Endothelial cell of umbilical vein (primary cell): ENCODE measurements at regions not wholly inside any gene's neighbourhood (a gene's known extent, or its start where the extent isn't known, plus 50 kb on each side); places are given as distances from the start of the nearest gene placed in this dataset.

Experiments
- EZH2 ChIP-seq: IDR thresholded peaks from 2 replicates; pipeline ENCODE4 v1.6.1; 2012; ENCODE audit warnings: borderline replicate concordance, low read depth, mild to moderate bottlenecking, moderate library complexity, low read length, inconsistent platforms; ENCODE audit not compliant: severe bottlenecking
- GATA2 ChIP-seq: IDR thresholded peaks from 2 replicates; pipeline ENCODE4 v1.7.0; 2011; ENCODE audit warnings: low read depth, mild to moderate bottlenecking, moderate library complexity, mixed read lengths, low read length; ENCODE audit not compliant: insufficient read length, insufficient read depth
- JUN ChIP-seq: IDR thresholded peaks from 2 replicates; pipeline ENCODE4 v1.6.1; 2011; ENCODE audit warnings: borderline replicate concordance, low read depth; ENCODE audit not compliant: insufficient read length, insufficient read depth
- MYC ChIP-seq: IDR thresholded peaks from one replicate; pipeline ENCODE4 v1.6.1; 2011; ENCODE audit warnings: mild to moderate bottlenecking, low read depth, low read length
- POLR2A ChIP-seq: IDR thresholded peaks from 2 replicates; pipeline ENCODE4 v1.6.1; 2012; ENCODE audit warnings: low read depth, mild to moderate bottlenecking, control low read depth, low read length
- POLR2AphosphoS5 ChIP-seq: IDR thresholded peaks from 2 replicates; pipeline ENCODE4 v1.6.1; 2012; ENCODE audit warnings: low read depth, mild to moderate bottlenecking, control low read depth, low read length, moderate library complexity; ENCODE audit not compliant: insufficient read depth
- TF ChIP-seq, protein P1 (sequence below), 2 donors: IDR thresholded peaks; 1 replicate in 1 of 2; 2 replicates in 1 of 2; pipeline ENCODE4 v1.5.1; 2011; ENCODE audit warnings: low read length in 2 of 2, mild to moderate bottlenecking in 2 of 2, moderate library complexity in 2 of 2, control low read depth in 1 of 2, inconsistent platforms in 1 of 2, low read depth in 1 of 2; ENCODE audit not compliant: insufficient read depth in 1 of 2; ENCODE audit errors: extremely low read depth in 1 of 2
- TF ChIP-seq, protein P2 (sequence below): IDR thresholded peaks from 2 replicates; pipeline ENCODE4 v1.6.1; 2011; ENCODE audit not compliant: insufficient read depth, insufficient read length

DNA sequence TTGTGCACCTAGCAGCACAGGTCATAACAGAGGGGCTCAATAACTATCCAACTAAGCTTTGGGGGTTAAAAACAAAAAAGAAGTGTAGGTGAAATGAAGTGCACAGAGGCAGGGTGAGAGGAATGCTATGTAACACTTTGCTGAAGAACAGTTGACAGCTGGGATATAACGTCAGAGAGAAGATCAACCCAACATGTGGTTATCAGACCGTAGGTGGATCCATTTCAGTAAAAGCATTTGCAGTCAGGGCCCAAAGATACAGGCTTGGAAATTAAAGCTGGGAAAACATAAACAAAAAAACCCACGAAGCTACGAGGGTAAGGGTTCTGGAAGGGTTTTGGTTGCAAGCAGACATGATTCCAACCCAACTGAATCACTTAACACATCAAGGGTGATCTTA lies 377.5 kb upstream of the NR2F2 start:
- TF ChIP-seq POLR2AphosphoS5 (no peak), JUN (no peak), EZH2 (no peak), POLR2A (no peak), MYC (no peak), GATA2 (no peak)
- TF ChIP-seq, protein P1, sequence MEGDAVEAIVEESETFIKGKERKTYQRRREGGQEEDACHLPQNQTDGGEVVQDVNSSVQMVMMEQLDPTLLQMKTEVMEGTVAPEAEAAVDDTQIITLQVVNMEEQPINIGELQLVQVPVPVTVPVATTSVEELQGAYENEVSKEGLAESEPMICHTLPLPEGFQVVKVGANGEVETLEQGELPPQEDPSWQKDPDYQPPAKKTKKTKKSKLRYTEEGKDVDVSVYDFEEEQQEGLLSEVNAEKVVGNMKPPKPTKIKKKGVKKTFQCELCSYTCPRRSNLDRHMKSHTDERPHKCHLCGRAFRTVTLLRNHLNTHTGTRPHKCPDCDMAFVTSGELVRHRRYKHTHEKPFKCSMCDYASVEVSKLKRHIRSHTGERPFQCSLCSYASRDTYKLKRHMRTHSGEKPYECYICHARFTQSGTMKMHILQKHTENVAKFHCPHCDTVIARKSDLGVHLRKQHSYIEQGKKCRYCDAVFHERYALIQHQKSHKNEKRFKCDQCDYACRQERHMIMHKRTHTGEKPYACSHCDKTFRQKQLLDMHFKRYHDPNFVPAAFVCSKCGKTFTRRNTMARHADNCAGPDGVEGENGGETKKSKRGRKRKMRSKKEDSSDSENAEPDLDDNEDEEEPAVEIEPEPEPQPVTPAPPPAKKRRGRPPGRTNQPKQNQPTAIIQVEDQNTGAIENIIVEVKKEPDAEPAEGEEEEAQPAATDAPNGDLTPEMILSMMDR (IDR thresholded peaks at IDR 0.05; ENCODE audit: extremely low read depth in 1 of 2, insufficient read depth in 1 of 2, low read depth in 1 of 2, low read length in 2 of 2), result no peak
- TF ChIP-seq, protein P2, sequence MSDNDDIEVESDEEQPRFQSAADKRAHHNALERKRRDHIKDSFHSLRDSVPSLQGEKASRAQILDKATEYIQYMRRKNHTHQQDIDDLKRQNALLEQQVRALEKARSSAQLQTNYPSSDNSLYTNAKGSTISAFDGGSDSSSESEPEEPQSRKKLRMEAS, result no peak
